B cell (primary cell): ENCODE measurements at regions not wholly inside any gene's neighbourhood (a gene's known extent, or its start where the extent isn't known, plus 50 kb on each side); places are given as distances from the start of the nearest gene placed in this dataset.

Experiments
- ATAC-seq: fragments of 200-7000 bp; cut with Tn5 transposase; one replicate; pipeline ENCODE4 v1.10.0; 2021; ENCODE audit warnings: low read depth, mild to moderate bottlenecking, moderate number of reproducible peaks, moderate library complexity
- CTCF ChIA-PET: fragments of 350-600 bp; sonication (Branson Sonifier 250); formaldehyde crosslinking; loops from one replicate; lab custom pipeline; 2021; ENCODE audit warnings: antibody characterized with exemption, inconsistent platforms; lab: Charles Lee
- POLR2A ChIA-PET: fragments of 350-600 bp; sonication (Branson Sonifier 250); formaldehyde crosslinking; loops from one replicate; lab custom pipeline; 2021; ENCODE audit warnings: antibody characterized with exemption; lab: Charles Lee
- DNase-seq: peaks from one replicate; pipeline ENCODE4 v3.0.0; 2013
- H2AFZ ChIP-seq: 2 replicates; pipeline ENCODE4 v1.6.1; 2012; ENCODE audit warnings: mild to moderate bottlenecking, low read depth, low read length; ENCODE audit not compliant: insufficient read depth, poor library complexity, severe bottlenecking
- H3K27ac ChIP-seq, 2 donors: 1 replicate in 1 of 2; 2 replicates in 1 of 2; pipeline ENCODE4 v1.5.1; 2012 to 2013; ENCODE audit warnings: low read length in 2 of 2, mild to moderate bottlenecking in 2 of 2, moderate library complexity in 1 of 2
- H3K27me3 ChIP-seq, 4 experiments: fragments of 200-600 bp in 1 of 4; sonication (generic) in 1 of 4; replicated peaks in 1 of 4; 1 replicate in 2 of 4; 2 replicates in 2 of 4; pipeline versions ENCODE4 v1.6.1 to v1.7.0; 2013 to 2016; ENCODE audit warnings: low read length in 3 of 4, mild to moderate bottlenecking in 2 of 4, mixed read lengths in 1 of 4, moderate library complexity in 1 of 4; ENCODE audit not compliant: insufficient read depth in 4 of 4, control insufficient read depth in 3 of 4; ENCODE audit errors: control extremely low read depth in 1 of 4
- H3K36me3 ChIP-seq, 2 experiments: replicated peaks in 1 of 2; 1 replicate in 1 of 2; 2 replicates in 1 of 2; pipeline versions ENCODE4 v1.6.1 to v1.7.1; 2013; ENCODE audit warnings: low read length in 1 of 2; ENCODE audit not compliant: insufficient read depth in 2 of 2, control insufficient read depth in 1 of 2; ENCODE audit errors: control extremely low read depth in 1 of 2, extremely low read depth in 1 of 2
- H3K4me1 ChIP-seq, 2 donors: fragments of 200-600 bp in 1 of 2; sonication (generic) in 1 of 2; 1 replicate in 1 of 2; 2 replicates in 1 of 2; pipeline versions ENCODE4 v1.5.1 to v1.6.1; 2013 to 2017; ENCODE audit warnings: low read length in 2 of 2; ENCODE audit not compliant: control insufficient read depth in 2 of 2, insufficient read depth in 2 of 2
- H3K4me2 ChIP-seq: replicated peaks from 2 replicates; pipeline ENCODE3; 2012; ENCODE audit warnings: mild to moderate bottlenecking, low read depth, low read length; ENCODE audit not compliant: poor library complexity, severe bottlenecking
- H3K4me3 ChIP-seq, 5 experiments: fragments of 200-600 bp in 1 of 5; sonication (generic) in 1 of 5; 1 replicate in 3 of 5; 2 replicates in 2 of 5; pipeline versions ENCODE4 v1.5.1 to v1.7.0; 2011 to 2016; ENCODE audit warnings: low read length in 4 of 5, mild to moderate bottlenecking in 4 of 5, low read depth in 2 of 5, control low read depth in 1 of 5, moderate library complexity in 1 of 5; ENCODE audit not compliant: insufficient read depth in 1 of 5; ENCODE audit errors: control extremely low read depth in 1 of 5, extremely low read depth in 1 of 5
- H3K79me2 ChIP-seq: fragments of 200-600 bp; sonication (generic); one replicate; pipeline ENCODE4 v1.6.0; 2016; ENCODE audit warnings: low read length; ENCODE audit not compliant: control insufficient read depth, insufficient read depth
- H3K9ac ChIP-seq: fragments of 200-600 bp; sonication (generic); 2 replicates; pipeline ENCODE4 v1.6.1; 2017; ENCODE audit warnings: mild to moderate bottlenecking, low read length, moderate library complexity
- H3K9me3 ChIP-seq, 3 donors: one replicate each; pipeline versions ENCODE4 v1.6.1 to v1.7.1; 2013; ENCODE audit warnings: low read length in 2 of 3; ENCODE audit not compliant: control insufficient read depth in 2 of 3, insufficient read depth in 1 of 3; ENCODE audit errors: control extremely low read depth in 1 of 3
- H4K20me1 ChIP-seq: 2 replicates; pipeline ENCODE4 v1.6.0; 2012; ENCODE audit warnings: mild to moderate bottlenecking, low read length; ENCODE audit not compliant: insufficient read depth, control insufficient read depth, poor library complexity, severe bottlenecking
- H3K27ac Mint-ChIP-seq: one replicate; pipeline ENCODE4 v1.8.0; 2021; ENCODE audit warnings: mixed read lengths
- H3K27me3 Mint-ChIP-seq: one replicate; pipeline ENCODE4 v1.8.0; 2021; ENCODE audit warnings: mixed read lengths
- H3K4me1 Mint-ChIP-seq: one replicate; pipeline ENCODE4 v1.8.0; 2021; ENCODE audit warnings: mixed read lengths
- H3K4me3 Mint-ChIP-seq: one replicate; pipeline ENCODE4 v1.8.0; 2021; ENCODE audit warnings: mixed read lengths
- H3K9me3 Mint-ChIP-seq: one replicate; pipeline ENCODE4 v1.8.0; 2022; ENCODE audit warnings: mixed read lengths; ENCODE audit not compliant: insufficient read depth
- CTCF ChIP-seq: fragments of 200-600 bp; IDR thresholded peaks from one replicate; pipeline ENCODE4 v1.8.0; 2022; ENCODE audit warnings: antibody characterized with exemption, mild to moderate bottlenecking
- EZH2 ChIP-seq: IDR thresholded peaks from 2 replicates; pipeline ENCODE4 v1.6.1; 2012; ENCODE audit warnings: borderline replicate concordance, low read depth, mild to moderate bottlenecking, moderate library complexity, low read length; ENCODE audit not compliant: insufficient read depth, poor library complexity, severe bottlenecking
- WGBS: methylation state at CpG from one replicate; pipeline ENCODE4 v1.1.5; 2013; ENCODE audit warnings: missing lambda C conversion rate; ENCODE audit not compliant: insufficient coverage; 5-methylcytosine and 5-hydroxymethylcytosine counted together
- intact Hi-C: fragments of 100-400 bp; cut with micrococcal nuclease; formaldehyde crosslinking; loops from one replicate; pipeline ENCODE4 v1.10.0; 2022

DNA sequence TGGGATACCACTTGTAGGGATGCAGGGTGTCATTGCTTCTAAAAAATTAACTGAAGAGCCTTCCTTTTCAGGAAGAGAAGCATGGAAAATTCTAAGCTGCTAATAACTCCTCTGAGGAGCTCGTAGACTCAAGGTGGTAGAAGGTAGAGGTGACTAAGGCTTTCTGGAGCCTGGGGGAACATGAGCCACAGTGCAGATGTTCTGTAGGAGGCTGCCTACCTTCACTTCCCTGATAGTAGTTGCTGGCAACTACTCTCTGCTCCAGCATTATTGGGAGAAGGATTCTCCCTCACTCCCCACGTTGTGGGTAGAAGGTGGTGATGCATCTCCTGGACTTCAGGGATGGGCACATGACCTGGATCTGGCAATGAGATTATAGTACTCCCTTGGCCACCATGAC is 86.7 kb upstream of the STARD4 start:
- intact Hi-C loops = no loop called here
- H3K4me2 ChIP-seq = no peak overlapping the region
- no peak for TF ChIP-seq CTCF
- no peak for TF ChIP-seq EZH2
- no peaks in the 10 kb centered on the region for H3K27me3 ChIP-seq
- Mint-ChIP-seq H3K9me3 (peaks cover 2% of the 10 kb centered on the region), H3K4me1 (no peaks in the 10 kb centered on the region), H3K4me3 (no peak overlapping the region), H3K27ac (no peak overlapping the region), H3K27me3 (peaks cover 4% of the 10 kb centered on the region)
- CTCF ChIA-PET = no interaction called here
- H3K4me3 ChIP-seq = no peak overlapping the region
- H3K36me3 ChIP-seq = no peaks in the 10 kb centered on the region
- peaks cover 0 to 17% (median 7%) of the 10 kb centered on the region in 3 donors for H3K9me3 ChIP-seq
- DNase-seq (no peak), ATAC-seq (no peak)
- H3K79me2 ChIP-seq = no peaks in the 10 kb centered on the region
- no peak overlapping the region for H3K9ac ChIP-seq
- no peaks in the 10 kb centered on the region for H3K4me1 ChIP-seq
- POLR2A ChIA-PET = no interaction called here
- no peak overlapping the region for H2AFZ ChIP-seq
- H4K20me1 ChIP-seq = no peaks in the 10 kb centered on the region
- H3K27ac ChIP-seq = no peak overlapping the region
- WGBS = 60% methylated on average over 1 of the region's 2 CpGs

DNA sequence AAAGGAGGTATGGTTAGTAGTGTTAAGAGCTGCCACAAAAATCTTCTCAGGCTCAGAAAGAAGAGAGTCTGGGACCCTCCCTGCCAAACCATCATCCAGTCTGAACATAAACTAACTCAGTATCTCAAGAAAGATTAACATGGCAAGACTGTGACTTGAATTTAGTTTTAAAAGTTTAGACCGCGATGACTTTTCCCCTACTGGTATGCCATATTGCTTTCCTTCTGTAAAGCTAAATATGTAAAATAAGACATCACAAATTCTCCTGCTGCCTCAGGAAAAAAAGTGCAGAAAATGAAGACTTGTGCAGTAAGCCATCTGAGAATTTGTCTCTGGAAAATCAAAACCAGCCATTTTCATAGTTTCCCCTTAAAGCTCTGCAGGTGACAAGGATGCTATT is 85.2 kb upstream of the STARD4 start:
- Histone ChIP-seq H3K9me3 (peaks cover 0 to 17% (median 7%) of the 10 kb centered on the region in 3 donors), H3K4me3 (no peak overlapping the region), H2AFZ (no peak overlapping the region), H3K27me3 (no peaks in the 10 kb centered on the region), H3K36me3 (no peaks in the 10 kb centered on the region), H3K79me2 (no peaks in the 10 kb centered on the region), H3K9ac (no peak overlapping the region), H3K4me2 (no peak overlapping the region), H3K27ac (no peak overlapping the region), H4K20me1 (no peaks in the 10 kb centered on the region), H3K4me1 (no peaks in the 10 kb centered on the region)
- no peak for DNase-seq
- CTCF ChIA-PET = no interaction called here
- TF ChIP-seq EZH2 = no peak
- no peak for TF ChIP-seq CTCF
- H3K9me3 Mint-ChIP-seq = peaks cover 5% of the 10 kb centered on the region
- no peak for ATAC-seq
- POLR2A ChIA-PET = no interaction called here
- H3K27me3 Mint-ChIP-seq = peaks cover 4% of the 10 kb centered on the region
- H3K4me3 Mint-ChIP-seq = no peak overlapping the region
- WGBS = no CpG with 5 or more reads among the region's 2 CpGs
- intact Hi-C loops = no loop called here
- no peaks in the 10 kb centered on the region for H3K4me1 Mint-ChIP-seq
- H3K27ac Mint-ChIP-seq = no peak overlapping the region
